ENCODE measurements at regions not wholly inside any gene's neighbourhood (a gene's known extent, or its start where the extent isn't known, plus 50 kb on each side); places are given as distances from the start of the nearest gene placed in this dataset.
"Not testable (repeated sequence)": the region's sequence is repeated elsewhere in the genome, so short reads cannot be mapped to it uniquely, and the experiment has no call there.

- DNase-seq, result no peak
Observed at GRCh38 chr4:189861101-189861500, 79.6 kb upstream of the FRG1 start.

DNA sequence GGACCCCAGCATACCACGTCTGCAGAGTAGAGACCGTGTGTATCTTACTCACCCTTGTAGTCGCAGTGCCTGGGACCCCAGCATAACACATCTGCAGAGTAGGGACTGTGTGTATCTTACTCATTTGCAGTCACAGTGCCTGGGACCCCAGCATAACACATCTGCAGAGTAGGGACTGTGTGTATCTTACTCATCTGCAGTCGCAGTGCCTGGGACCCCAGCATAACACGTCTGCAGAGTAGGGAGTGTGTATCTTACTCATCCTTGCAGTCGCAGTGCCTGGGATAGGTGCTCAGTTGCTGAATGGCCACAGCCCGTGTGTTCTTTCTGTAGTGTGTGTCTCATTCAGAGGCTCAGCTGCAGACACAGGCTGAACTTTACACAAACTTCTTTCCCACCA, 71.4 kb upstream of the FRG1 start:
- DNase-seq, result no peak

DNA sequence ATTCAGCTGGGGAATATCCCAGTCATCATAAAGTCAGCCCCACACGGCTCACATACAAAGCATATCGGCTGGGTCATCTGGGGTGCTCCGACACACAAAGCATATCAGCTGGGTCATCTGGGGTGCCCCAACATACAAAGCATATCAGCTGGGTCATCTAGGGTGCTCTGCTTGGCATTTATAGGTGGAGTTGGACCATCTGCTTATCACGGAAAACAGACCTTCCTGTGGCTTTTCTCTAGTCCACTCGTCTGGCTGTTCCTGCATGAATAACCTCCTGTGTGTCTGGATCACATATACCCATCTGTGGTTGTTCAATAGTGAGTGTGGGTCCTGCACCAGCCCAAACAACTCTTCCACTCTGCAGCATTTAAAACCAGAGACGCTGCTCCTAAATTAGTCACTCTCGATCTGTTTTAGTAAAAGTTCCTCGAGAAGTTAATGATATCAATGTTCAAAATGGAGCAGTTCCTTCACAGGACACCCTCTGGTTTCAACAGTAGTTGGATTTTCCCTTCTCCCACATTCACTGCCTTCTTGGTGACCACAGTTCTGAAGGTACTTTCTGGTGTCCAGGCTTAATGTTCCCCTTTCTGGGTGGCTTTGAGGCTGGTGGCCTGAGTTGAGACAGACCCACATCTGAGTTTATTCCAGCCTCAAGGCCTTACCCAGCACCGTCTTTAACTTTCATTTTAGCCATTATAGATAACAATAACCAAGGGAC, 70.0 kb upstream of the FRG1 start:
- no peak for DNase-seq

GRCh38 chr4:189874591-189874990, 66.1 kb upstream of the FRG1 start:
- no peak for DNase-seq

GRCh38 chr4:189881190-189881589, 59.5 kb upstream of the FRG1 start:
- DNase-seq, result not testable (repeated sequence)

DNA sequence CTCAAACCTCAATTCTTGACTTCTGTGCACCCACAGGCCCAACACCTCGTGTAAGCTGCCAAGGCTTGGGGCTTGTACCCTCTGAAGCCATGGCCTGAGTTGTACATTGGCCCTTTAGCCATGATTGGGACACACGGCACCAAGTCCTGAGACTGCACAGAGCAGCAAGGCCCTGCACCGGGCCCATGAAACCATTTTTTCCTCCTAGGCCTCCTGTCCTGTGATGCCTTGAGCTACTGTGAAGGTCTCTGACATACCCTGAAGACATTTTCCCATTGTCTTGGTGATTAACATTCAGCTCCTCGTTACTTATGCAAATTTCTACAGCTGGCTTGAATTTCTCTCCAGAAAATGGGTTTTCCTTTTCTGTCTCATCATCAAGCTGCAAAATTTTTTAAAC, 52.3 kb upstream of the FRG1 start:
- not testable (repeated sequence) for DNase-seq

Data from GF-D8 (cell line).